ENCODE measurements at regions not wholly inside any gene's neighbourhood (a gene's known extent, or its start where the extent isn't known, plus 50 kb on each side); places are given as distances from the start of the nearest gene placed in this dataset.
"Not testable (repeated sequence)": the region's sequence is repeated elsewhere in the genome, so short reads cannot be mapped to it uniquely, and the experiment has no call there.

DNA sequence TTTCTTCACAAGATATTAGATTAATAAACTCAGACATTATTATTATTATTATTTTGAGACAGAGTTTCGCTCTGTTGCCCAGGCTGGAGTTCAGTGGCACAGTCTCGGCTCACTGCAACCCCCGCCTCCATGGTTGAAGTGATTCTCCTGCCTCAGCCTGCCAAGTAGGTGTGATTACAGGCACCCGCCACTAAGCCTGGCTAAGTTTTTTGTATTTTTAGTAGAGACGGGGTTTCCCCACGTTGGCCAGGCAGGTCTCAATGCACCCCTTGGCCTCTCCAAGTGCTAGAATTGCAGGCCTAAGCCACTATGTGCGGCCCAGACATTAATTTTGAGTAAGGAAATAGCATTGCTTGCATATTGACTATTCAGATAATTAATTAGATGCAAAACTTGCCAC, 554.9 kb upstream of the LRFN5 start:
- no peak for DNase-seq

DNA sequence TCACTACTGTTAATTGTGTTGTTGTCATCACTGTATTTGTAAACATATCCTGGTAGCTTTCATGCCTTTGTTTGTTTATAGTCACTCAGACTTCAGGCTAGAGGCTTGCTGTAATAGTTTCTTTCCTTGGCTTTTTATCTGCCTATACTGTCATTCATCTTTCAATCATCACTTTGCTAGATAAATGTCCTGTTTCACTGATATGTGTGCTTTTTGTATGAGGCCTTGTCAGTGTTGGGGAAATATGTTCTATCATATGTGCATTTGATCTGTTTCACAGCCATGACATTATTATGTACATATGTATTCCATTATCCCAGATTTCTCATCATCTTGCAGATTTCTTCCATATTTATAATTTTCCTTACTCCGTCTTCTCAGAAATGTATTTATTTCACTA, 558.9 kb upstream of the LRFN5 start:
- no peak for DNase-seq

DNA sequence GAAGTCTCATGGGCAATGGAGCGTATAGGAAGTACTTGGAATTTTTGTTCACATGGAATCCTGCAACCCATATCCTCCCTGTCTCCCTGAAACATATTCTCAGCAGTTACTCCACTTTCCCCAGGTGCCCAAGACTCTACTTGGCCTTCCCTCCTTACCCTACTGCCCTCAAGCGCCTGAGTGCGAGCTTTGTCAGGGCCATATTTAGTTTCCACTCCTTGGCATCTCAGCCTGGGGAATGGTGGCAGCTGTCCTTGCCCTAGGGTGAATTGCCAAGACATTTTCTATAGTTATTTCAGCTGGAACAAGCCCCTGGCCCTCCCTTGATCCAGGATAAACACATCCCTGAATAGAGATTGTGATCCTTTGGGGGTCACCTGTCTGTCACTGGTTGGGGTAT, 569.3 kb upstream of the LRFN5 start:
- DNase-seq = no peak

DNA sequence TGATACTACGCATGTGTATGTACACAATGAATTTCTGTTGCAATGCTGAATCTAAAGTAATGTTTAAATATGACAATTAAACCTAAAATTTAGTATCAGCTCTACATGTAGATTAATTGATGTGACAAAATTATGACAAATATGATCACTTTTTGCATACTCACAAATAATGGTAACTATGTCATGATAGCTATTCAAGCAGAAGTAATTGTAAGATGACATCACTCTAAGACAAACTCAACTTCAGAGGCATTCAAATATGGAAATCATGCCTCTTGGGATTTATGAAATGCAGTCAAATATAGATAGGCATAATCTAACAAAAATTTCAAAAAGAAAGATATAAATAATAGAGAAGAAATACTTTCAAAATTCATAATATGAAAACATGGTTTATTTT, 571.7 kb upstream of the LRFN5 start:
- no peak for DNase-seq

DNA sequence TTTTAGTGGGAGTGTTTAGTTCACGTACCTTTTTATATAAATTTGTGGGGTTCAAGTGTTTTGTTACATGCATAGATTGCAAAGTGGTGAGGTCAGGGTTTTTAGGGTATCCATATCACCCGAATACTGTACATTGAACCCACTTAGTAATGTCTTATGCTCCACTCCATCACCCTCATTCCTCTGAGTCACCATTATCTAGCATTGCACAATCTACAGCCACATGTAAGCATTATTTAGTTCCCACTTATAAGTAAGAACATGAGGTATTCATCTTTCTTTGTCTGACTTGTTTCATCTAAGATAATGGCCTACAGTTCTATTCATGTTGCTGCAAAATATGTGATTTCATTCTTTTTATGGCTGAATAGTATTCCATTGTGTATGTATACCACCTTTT, 583.7 kb upstream of the LRFN5 start:
- DNase-seq = no peak

DNA sequence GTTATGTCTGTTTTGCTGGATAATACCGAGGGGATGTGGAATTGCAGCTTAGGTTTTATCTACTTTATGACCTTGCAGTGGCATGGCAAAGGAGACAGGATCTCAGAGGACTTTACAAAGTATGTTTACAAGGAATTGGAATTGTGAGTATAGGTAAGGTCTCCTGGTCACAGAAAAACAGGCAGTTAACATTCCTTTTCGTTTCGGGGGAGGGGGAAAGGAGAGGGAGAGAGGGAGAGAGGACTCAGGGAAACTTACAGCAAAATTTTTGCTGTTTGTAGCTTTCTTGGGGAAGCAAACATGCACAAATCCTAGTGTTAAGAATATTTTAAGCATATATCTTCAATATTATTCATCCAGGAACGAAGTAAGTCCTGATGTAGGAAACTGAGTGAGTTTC, 590.5 kb upstream of the LRFN5 start:
- DNase-seq = no peak

DNA sequence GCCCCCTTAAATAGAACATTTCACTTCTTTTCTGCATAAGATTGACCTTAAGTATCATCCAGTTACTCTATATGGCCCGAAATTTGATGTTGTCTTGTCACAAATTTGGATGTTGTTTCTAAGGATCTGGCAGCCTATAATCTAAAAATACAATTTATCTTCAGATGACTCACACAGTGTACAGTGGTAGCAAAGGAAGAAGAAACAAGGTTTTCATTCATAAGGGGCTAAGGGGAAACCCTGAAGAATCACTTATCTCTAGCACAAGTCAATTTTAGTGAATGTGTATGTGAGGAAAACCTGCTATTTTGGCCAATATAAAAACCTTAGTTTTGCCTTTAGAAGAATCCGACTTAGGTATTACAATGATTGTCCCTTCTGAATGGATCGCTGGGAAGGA, 606.3 kb upstream of the LRFN5 start:
- no peak for DNase-seq

DNA sequence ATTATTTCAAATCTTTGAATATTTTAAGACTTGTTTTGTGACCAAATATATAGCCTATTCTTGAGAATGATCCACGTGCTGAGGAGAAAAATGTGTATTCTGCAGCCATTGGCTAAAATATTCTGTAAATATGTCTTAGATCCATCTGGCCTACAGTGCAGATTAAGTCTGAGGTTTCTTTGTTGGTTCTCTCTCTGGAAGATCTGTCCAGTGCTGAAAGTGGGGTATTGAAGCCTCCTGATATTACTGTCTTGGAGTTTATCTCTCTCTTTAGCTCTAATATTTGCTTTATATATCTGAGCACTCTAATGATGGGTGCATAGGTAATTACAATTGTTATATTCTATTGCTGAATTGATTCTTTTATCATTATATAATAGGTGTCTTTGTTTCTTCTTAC, 617.4 kb upstream of the LRFN5 start:
- DNase-seq = no peak

DNA sequence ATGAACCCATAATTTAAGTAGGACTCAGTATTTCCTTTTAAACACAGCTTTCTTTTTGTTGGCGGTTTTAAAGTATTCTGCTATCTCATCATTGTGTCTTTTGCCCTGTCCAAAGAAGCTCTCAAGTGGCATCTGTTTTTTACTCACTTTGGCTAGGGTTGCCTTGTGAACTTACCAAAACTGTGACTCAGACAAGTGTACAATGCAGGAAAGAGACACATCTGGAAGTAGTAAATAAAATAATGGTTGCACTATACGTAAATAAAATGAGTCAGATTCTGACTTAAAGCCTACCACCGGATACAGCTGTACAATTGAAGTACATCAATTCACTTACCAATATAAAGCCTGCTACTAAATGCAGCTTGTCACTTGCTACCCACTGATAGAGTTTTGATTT, 619.2 kb upstream of the LRFN5 start:
- no peak for DNase-seq

DNA sequence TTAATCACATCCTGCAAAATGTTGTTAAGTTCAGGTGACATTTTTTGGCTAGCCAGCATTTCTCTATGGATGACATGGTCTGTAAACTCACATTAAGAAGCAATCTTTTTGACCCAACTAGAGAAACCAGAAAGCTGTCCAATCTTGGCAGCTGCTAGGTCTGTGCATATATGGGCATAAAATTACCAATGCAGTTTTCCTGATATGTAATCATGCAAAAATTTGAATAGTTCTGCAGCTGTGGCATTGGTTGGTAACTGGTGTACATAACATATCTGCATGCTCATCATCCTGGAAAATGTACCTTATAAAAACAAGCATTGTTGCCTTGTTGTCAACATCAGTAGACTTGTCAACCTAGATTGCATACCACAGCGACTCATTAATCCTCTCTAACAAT, 620.0 kb upstream of the LRFN5 start:
- DNase-seq = no peak

DNA sequence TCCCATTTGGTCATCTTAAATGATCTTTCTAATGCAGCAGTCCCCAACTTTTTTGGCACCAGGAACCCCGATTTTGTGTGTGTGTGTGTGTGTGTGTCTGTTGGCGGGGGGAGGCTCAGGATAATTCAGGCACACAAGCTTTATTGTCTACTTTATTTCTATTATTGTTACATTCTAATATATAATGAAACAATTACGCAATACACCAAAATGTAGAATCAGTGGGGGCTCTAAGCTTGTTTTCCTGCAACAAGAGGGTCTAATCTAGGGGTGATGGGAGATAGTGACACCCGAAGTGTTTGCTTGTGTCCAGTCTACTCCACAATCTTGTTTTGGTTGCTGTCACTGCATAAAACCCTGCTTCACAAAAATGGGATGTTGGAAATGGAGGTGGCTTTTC, 621.1 kb upstream of the LRFN5 start:
- no peak for DNase-seq

DNA sequence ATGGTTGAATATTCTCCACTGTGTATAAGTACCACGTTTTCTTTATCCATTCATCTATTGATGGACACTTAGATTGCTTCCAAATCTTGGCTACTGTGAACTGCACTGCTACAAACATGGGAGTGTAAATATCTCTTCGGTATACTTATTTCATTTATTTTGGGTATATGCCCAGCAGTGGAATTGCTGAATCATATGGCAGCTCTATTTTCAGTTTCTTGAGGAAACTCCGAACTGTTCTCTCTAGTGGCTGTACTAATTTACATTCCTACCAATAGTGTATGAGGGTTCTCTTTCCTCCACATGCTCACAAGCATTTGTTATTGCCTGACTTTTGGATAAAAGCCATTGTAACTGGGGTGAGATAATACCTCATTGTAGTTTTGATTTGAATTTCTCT, 623.1 kb upstream of the LRFN5 start:
- DNase-seq = no peak

DNA sequence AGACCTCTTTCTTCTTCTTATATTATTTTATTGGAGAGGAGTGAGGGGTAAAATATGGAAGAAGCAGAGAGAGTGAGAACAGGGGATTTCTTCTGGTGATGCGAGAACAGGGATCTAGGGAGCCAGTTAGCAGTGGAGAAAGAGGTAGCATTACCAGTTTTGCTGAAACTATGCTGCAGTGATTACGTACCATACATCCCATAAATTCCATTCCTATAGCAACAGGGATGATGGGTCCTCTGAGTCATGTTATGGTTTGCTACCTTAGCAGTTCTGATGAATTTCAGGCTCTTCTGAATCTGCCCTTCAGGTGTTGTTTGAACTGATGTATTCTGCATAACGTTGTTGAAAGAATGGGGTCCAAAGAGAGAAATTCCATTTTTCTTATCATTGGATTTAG, 625.4 kb upstream of the LRFN5 start:
- no peak for DNase-seq

DNA sequence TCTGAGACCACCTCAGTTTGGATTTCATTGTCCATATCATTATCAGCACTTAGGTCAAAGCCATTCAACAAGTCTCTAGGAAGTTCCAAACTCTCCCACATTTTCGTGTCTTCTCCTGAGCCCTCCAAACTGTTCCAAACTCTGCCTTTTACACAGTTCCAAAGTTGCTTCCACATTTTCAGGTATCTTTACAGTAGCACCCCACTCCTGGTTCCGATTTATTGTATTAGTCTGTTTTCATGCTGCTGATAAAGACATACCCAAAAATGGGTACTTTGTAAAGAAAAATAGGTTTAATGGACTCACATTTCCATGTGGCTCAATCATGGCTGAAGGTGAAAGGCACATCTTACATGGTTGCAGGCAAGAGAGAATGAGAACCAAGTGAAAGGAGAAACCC, 646.4 kb upstream of the LRFN5 start:
- not testable (repeated sequence) for DNase-seq

DNA sequence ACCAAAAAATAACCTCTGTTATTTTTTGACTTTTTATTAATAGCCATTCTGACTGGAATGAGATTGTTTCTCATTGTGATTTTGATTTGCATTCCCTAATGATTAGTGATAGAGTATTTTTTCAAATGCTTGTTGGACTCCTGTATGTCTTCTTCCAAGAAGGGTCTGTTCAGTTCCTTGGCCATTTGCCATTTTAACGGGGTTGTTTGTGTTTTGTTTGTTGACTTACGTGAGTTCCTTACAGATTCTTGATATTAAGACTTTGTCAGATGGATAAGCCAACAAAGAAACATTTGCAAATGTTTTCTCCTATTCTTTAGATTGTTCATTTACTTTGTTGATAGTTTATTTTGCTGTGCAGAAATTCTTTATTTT, 651.6 kb upstream of the LRFN5 start:
- no peak for DNase-seq

DNA sequence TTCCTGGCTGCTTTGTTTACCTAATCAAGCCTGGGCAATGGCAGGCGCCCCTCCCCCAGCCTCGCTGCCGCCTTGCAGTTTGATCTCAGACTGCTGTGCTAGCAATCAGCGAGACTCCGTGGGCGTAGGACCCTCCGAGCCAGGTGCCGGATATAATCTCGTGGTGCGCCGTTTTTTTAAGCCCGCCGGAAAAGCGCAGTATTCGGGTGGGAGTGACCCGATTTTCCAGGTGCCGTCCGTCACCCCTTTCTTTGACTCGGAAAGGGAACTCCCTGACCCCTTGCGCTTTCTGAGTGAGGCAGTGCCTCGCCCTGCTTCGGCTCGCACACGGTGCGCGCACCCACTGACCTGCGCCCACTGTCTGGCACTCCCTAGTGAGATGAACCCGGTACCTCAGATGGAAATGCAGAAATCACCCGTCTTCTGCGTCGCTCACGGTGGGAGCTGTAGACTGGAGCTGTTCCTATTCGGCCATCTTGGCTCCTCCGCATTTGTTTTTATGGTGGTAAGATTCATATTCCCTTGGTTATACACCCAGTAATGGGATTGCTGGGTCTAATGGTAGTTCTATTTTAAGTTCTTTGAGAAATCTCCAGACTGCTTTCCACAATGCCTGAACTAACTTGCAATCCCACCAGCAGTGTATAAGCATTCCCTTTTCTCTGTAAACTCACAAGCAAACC, 652.1 kb upstream of the LRFN5 start:
- not testable (repeated sequence) for DNase-seq

DNA sequence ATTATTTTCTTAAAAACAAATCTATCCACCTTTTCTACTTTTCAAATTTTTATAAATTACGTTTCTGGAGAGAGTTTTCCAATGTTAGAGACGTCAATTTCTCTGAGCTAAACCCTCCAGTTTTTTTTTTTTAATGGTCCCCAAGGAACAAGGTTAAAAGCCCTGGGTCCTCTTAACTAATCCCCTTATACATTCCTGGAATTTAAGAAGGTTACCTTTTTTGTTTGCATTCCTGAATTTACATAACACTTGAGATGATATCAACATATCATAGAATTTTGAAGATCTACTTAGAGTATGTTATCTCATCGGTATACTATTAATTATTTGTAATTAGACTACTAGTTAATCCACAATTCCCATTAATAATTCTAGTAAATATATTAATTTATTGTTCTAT, 662.2 kb upstream of the LRFN5 start:
- DNase-seq = no peak

DNA sequence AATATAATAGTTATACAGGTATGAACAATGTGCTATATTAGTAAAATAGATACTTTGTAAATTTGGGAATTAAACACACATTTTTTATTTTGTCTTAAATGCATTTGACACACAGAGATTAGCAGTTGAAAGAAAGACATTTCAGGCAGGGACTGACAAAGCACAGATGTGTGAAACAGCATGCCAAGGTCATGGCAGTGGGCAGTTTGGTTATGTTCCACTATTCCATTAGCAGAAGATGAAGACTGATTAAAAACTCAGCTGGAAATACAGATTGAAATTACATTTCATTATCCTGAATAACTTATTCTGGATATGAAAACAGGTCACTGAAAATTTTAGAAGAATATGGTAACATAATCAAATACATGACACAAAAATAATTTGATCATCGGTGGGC, 669.8 kb upstream of the LRFN5 start:
- no peak for DNase-seq

DNA sequence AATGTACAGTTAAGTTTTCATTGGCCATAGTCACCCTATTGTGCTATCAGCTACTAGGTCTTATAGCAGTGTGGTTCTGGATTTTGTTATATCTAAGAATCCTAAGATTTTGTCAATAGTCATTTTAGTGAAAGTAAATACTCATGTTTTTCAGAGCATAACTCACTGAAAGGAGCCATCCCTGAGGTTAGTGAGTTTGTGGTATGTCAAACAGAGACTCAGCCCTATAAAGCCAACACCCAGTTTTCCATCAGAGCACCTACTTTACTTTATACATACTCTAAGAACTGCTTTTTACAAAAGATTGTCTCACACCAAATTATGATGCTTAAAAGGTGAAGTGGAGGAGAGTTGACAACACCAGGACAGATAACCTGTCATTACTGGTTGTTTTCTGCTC, 686.3 kb upstream of the LRFN5 start:
- DNase-seq = no peak

DNA sequence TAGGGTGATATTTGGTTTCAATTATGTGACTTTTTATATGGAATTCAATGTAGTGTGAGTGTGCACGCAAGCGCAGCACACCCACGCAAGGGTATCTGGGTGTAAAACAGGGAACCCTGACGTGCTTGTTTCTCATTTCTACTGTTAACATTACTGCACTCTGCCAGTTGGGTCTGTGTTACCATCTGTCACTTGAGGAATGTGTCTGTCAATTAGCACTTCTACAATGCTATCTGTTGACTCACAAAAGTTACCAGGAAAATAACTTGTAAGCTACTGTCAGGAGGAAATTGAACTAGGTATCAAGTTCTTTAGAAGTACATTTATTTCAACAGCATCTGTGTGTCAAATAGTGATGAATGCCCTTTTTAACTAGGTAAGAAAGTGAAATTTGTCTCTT, 695.5 kb upstream of the LRFN5 start:
- DNase-seq = no peak

DNA sequence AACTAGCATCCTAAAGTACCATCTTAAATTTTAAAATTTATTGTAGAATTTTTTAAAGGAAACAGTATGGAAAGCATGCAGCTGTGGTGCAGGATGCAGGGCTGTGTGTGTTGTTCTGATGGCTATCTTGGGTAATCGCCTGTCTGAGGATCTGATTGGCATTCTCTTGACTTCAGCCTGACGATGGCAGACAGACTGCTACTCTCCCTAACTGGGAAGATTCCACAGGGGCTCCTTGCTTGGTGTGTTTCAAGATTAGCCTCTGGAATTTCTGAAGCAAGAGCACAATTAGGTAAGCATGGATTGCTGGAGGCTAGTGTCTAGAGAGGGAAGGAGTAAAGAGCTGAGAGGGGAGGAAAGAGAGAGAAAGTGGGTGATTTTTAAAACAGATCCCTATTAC, 696.8 kb upstream of the LRFN5 start:
- no peak for DNase-seq

DNA sequence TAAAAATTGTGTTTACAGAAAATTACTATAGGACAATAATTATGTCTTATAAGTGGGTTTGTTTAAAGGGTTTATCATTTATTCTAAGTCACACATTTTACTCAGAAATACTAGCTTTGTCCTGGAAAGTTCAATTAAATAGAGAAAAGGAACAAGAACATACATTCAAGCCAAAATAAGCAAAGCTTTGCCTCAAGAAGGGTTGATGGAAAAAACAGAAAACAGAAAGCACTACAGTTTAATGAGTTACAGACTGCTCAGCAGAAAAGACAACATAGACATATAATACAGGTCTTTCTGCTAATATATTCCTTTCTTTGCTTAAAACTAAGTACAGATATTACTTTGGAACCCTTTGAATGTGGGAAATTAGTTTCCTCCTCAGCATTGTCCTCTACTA, 703.0 kb upstream of the LRFN5 start:
- DNase-seq = no peak

DNA sequence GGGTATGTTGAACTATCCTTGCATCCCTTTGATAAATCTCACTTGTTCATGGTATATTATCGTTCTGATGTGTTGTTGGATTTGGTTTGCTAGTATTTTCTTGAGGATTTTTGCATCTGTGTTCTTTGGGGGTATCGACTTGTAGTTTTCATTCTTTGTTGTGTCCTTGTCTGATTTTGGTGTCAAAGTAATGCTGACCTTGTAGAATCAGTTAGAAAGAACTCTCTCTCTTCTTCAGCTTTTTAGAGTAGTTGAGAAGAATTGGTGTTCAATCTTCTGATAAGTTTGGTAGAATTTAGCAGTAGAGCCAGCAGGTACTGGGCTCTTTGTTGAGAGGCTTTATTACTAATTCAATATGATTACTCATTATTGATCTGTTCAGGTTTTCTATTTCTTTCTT, 707.2 kb upstream of the LRFN5 start:
- DNase-seq = no peak

DNA sequence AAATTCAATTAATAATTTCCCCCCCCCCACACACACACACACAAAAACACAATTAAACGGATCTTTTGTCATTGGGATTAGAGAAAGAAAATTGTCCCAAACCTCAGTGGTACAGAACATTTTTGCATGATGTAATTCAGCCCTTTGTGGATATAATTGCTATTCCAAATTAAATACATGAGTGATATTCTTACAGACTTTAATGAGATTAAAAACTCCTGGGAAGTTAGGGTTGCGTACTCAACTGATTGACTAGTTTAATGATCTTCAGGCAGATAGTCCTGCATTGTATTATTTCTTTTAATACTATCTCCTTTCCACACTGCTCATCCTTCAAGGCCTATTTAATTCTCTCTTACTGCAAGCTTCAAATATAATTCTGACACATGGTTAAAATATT, 711.8 kb upstream of the LRFN5 start:
- no peak for DNase-seq

DNA sequence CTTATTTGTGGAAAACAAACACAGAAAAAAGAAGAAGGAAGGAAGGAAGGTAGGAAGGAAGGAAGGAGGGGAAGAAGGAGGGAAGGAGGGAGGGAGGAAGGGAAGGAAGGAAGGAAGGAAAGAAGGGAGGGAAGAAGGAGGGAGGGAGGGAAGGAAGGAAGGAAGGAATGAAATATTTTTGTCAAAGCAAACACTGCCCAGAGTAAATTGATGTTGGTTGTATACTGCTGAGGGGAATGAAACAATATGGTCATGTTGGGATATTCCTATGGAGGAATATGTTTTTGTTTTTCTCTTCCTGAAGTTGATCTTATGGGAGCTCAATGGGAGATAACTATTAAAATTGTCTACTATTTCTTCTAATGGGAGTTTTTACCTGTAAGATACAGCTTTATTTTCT, 717.5 kb upstream of the LRFN5 start:
- no peak for DNase-seq

DNA sequence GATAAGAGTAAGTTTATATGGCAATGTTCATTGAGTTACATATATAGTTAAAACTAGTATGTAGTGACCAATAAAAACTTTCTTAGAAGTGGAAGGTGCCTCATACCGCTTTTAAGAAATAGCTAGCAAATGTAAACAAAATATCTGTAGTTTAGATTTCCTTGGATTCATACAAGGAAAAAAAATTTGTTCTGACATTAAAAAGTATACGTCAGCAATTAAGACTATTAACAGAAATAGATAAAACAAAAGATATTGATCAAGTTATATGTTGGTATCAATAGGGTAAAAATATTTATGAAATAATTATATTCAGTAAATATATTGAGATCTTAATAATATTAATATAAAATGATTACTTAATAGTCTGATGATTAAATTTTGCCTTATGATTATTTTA, 718.8 kb upstream of the LRFN5 start:
- DNase-seq = no peak
